Fibroblast of upper back skin (primary cell): ENCODE measurements at regions not wholly inside any gene's neighbourhood (a gene's known extent, or its start where the extent isn't known, plus 50 kb on each side); places are given as distances from the start of the nearest gene placed in this dataset.
"Not testable (repeated sequence)": the region's sequence is repeated elsewhere in the genome, so short reads cannot be mapped to it uniquely, and the experiment has no call there.

Source experiments
- DNase-seq: peaks from one replicate; pipeline ENCODE4 v3.0.0-alpha.2; 2013

GRCh38 chr3:75129101-75129500, 514.6 kb upstream of the CNTN3 start:
- DNase-seq: no peak

DNA sequence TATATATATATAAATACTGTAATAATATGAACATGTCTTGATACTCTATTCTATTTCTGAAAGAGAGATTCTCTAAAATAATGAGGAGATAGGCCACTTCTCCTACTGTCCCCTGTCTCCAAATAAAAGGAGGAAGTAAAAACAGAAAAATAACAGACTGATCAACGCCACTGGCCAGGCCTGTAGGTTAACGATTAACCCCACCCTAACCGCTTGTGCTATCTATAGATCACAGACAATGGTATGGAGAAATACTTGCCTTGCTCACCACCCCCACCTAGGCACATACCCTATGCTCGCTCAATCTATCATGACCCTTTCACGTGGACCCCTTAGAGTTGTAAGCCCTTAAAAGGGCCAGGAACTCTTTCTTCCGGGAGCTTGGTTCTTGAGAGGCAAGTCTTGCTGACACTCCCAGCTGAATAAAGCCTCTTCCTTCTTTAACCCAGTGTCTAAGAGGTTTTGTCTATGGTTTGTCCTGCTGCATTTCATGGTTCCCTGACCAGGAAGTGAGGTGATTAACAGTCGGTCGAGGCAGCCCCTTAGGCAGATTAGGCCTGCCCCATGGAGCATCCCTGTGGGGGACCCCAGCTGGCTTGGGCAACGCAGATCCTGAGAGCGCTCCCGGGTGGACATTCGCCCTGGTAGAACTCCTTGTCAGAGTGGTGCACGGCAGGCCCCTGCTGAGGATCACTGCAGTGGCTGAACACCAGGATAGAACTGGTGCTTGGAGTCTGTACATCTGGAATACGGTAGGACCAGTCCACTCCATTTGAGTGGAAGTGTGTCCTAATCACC, 521.8 kb upstream of the CNTN3 start:
- DNase-seq: no peak

DNA sequence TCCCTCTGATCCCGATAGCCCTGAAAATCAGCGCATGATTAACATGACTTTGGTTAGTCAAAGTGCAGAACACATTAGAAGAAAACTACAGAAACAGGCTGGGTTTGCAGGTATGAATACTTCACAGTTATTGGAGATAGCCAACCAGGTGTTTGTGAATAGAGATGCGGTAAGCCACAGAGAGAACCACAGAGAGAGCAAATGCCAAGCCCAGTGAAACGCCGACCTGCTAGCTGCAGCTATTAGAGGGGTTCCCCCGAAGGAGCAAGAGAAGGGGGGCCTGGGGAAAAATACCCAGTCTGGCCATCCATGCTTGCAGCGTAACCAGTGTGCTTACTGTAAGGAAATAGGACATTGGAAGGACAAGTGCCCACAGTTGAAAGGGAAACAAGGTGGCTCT, 523.9 kb upstream of the CNTN3 start:
- no peak for DNase-seq

- no peak for DNase-seq
These were observed 523.1 kb upstream of the FRG2C start for GRCh38 chr3:75140904-75141615.

- no peak for DNase-seq
These were observed 519.7 kb upstream of the FRG2C start for GRCh38 chr3:75144406-75144805.

GRCh38 chr3:75171630-75172230, 492.4 kb upstream of the FRG2C start:
- DNase-seq: peak; percentile 14

- DNase-seq: peak; percentile 19
These were observed 487.2 kb upstream of the FRG2C start for GRCh38 chr3:75176937-75177336.

GRCh38 chr3:75180235-75180944, 483.7 kb upstream of the FRG2C start:
- no peak for DNase-seq

DNA sequence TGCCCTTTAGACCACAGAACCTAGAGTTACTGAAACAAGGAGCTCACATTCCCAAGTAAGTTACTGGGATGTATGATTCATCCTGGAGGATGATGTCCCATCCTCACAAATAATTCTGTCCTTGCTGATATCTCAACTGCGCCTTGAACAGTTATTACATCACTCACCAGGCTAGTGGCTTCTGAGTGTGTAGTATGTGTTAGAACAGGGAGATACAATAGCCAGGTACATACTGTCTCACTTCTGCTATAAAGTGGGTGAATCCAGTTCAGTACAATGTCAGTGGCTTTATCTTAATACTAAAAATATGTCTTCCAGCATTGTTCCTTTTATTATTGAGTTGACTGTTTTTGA, 483.2 kb upstream of the FRG2C start:
- DNase-seq: peak; percentile 0

GRCh38 chr3:75188962-75189361, 475.2 kb upstream of the FRG2C start:
- DNase-seq: no peak

DNA sequence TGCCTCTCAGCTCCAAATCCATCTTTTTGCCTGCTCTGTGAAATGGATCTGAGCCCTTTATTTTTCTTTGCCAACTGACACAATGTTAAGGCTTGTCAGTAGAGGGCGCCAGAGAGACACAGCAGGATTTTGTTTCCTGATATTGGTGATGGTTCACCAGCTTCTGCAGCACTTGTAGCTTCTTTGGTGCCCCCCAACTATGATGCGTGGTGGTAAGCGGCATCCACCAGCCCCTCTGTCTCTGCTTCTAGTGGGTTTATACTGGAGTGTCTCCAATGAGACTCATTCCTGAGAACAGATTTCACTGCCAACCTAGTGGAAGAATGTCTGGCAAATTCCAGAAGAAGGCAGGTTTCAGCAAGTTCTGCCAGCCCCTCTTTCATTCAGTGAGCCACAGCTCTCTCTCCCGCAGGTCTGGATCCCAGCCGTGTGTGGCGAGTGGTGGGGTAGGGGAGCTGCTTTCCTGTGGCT, 471.9 kb upstream of the FRG2C start:
- peak; percentile 54 for DNase-seq

DNA sequence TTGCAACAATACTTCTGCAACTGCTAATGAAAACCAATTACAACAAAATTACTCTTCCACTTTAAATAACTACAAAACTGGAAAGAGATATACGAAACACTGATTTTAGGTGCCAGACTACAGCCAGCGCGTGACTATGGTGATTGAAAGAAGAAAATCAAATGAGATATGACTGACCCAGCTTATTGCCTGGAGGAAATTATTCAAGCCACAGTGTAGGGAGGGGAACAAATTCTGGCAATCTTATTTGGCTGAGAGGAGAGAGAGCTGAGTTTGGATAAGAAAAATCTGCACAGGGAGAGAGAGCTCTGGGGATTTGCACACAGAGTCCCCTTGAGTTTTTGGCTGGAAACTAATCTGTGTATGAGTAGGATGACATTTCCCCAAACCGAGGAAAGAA, 470.3 kb upstream of the FRG2C start:
- no peak for DNase-seq

DNA sequence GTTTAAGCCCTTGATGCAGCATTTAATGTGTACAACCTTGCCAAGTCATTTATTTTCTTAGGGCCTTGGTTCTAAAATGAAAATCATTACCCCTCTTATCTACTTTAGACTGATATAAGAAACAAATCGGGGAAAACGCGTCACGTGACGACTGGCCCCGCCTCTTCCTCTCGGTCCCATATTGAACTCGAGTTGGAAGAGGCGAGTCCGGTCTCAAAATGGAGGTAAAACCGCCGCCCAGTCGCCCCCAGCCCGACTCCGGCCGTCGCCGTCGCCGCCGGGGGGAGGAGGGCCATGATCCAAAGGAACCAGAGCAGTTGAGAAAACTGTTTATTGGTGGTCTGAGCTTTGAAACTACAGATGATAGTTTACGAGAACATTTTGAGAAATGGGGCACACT, 449.8 kb upstream of the FRG2C start:
- DNase-seq: not testable (repeated sequence)

DNA sequence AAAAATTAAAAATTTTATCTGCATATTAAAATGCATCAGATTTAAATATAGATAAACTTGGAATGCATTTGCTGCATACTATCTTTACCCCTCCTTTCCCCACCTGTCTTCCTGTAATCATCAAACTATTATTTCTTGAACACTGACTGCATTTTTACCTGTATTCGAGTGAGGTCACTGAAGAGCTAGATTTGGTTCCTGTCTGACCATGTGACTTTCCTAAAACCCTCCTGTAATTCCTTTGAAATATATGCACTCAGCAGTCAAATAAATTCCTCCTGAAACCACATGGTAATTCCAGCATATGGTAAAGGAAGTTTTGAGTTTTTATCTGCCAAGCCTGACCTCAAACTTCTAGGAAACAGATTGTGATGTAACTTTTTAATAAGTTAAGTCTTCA, 445.6 kb upstream of the FRG2C start:
- DNase-seq: peak; percentile 21

- DNase-seq: no peak
These were observed 443.2 kb upstream of the FRG2C start for GRCh38 chr3:75220932-75221331.

GRCh38 chr3:75224412-75224811, 439.7 kb upstream of the FRG2C start:
- DNase-seq: no peak

- no peak for DNase-seq
These were observed 431.9 kb upstream of the FRG2C start for GRCh38 chr3:75232216-75232615.

DNA sequence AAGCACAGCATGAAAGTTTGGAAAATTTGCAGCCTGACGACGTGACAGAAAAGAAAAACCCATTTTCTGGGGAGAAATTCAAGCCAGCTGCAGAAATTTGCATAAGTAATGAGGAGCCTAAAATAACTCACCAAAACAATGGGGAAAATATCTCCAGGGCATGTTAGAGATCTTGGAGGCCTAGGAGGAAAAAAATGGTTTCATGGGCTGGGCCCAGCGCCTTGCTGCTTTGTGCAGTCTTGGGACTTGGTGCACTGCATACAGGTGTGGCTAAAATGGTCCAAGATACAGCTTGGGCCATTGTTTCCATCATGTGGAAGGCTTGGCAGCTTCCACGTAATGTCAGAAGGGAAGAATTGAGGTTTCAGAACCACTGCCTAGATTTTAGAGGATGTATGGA, 428.5 kb upstream of the FRG2C start:
- DNase-seq: no peak

DNA sequence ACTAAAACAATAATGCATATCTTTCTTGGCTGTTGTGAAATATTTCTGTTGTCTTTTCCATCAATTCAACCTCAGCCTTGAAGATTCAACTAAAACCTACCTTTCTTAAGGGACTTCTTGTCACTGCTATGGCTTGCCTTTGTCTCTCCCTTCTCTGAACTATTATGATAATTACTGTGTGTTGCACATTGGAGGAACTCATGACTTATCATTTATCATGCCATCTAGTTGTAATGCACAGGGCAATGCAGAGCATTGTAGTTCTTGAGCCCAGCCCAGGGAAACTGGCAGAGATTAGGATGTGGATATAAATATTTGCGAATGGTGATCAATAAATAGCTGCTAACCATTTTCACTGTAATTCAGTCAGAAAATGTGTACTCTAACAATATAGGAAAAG, 427.1 kb upstream of the FRG2C start:
- no peak for DNase-seq

- no peak for DNase-seq
These were observed 426.7 kb upstream of the FRG2C start for GRCh38 chr3:75237477-75237876.

DNA sequence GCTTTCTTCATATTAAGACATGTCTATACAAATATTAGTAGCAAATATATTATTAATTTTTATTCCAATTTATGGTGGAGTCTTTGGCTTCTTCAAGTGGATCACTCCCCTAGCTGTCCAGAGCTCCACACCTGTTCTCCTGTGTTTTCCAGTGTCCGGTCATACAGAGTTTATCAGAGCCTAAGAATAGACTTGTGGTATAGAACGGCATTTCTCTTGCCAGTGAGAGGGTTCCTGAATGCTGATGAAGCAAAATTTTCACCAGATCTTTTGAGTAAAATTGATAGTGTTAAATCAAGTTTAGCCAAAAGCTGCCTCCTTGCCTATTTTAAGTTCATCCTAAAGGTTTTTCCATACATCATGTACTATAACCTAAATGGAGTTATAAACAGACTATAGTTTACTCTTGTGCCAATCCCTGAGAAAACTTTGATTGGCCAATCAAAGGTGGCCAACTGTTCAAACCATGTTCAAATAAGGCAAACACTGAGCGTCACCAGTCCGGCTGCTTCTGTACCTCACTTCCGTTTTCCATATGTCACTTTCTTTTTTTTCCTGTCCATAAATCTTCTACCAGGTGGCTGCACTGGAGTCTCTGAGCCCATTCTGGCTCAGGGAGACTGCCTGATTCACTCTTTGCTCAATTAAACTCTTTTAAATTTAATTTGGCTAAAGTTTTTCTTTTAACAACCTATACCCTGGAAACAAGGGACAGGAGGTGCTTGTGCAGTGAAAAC, 422.7 kb upstream of the FRG2C start:
- not testable (repeated sequence) for DNase-seq

- no peak for DNase-seq
These were observed 422.0 kb upstream of the FRG2C start for GRCh38 chr3:75242012-75242735.
